Activated CD8-positive, alpha-beta memory T cell treated with anti-CD3 and anti-CD28 coated beads, Interleukin-2, amount 50 U/mL, for 1 hour (primary cell): ENCODE measurements at regions not wholly inside any gene's neighbourhood (a gene's known extent, or its start where the extent isn't known, plus 50 kb on each side); places are given as distances from the start of the nearest gene placed in this dataset.
"Not testable (repeated sequence)": the region's sequence is repeated elsewhere in the genome, so short reads cannot be mapped to it uniquely, and the experiment has no call there.

Experiments
- DNase-seq: peaks from one replicate; pipeline ENCODE4 v3.0.0-alpha.2; 2020; ENCODE audit errors: extremely low read depth

DNA sequence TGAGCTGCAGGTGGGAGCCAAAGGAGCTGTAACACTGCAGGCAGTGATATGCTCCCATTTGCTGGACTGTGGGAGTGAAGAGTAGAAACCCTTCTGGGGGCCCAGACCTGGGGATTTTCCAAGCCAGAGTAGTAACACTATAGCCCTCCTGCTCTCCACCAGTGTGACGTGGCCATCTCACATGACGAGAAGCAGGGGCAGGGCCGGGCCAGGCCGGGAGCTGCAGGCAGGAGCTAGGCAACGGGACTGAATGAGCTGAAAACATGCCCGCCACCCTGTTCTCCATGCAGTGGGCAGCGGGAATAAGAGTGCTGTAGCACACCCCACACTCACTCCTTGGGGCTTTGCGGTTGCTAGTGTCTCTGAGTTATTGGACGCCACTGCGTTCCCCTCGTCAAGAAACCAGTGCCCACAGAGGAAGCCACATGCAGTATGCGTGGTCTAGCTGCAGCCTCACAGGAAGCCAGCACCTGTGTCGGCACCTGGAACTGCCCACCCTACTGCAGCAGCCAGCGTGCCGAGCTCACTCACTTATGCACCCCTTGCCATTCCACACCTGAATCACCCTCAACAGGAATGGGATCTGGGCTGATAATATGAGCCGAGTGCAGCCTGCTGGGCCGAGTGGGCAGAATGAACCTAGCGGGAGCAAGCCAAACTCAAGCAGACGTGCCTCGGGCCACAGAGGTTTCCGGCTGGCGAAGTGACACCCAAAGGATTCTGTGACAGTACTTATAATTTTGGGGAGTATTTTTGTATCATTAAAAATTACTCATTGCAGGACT lies 1389.6 kb downstream of the KCNT2 start:
- DNase-seq = no peak

DNA sequence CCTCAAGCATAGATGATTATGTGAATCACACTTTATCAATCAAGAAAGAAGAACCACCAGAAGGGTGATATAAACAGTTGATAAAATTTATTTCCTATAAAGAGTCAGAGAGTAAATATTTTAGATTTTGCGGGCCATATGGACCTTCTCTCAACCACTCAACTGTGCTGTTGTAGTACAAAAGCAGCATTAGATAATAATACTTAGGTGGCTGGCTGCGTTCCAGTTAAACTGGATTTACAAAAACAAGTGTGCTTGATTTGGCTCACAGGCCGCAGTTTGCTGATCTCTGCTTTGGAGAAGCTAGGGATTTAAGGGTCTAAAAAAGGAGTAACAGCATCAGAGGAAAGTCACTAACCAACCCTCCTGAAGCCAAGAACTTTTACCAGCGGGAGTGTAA lies 1406.0 kb downstream of the KCNT2 start:
- no peak for DNase-seq

GRCh38 chr1:195200772-195201171 lies 1407.5 kb downstream of the KCNT2 start:
- DNase-seq = no peak

- DNase-seq = no peak
These were observed 1411.1 kb downstream of the KCNT2 start for GRCh38 chr1:195197116-195197515.

DNA sequence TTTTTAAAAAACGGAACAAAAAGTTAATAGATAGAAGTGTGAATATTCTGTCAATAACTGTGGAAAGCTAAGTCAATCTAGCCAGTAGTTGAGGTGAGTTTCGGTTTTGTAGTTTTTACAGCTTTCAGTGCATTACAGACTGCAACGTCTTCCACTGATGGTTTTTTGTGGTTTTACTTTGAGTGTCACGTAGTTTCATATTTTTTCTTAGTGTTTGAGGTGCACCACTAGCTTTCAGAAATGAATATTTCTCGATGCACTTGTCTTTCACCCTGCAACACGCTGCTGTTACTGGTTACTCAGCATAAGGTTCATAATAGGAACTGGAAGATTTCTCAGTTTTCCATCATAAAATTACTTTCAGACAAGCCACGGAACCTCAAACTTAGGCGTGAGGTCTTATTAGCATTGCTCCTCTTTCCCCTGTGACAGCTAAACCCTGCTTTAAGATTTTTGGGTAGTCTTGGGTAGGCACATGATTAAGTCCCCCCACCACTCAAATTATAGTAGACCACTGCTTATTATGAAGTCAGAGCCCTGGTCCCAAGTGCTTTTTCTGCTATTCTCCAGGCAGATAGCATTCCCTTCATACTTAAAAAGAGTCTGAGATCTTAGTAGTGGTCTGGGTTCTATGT lies 1412.7 kb downstream of the KCNT2 start:
- DNase-seq = no peak

GRCh38 chr1:195193134-195193533 lies 1415.1 kb downstream of the KCNT2 start:
- DNase-seq = no peak

- no peak for DNase-seq
These were observed 1419.4 kb downstream of the KCNT2 start for GRCh38 chr1:195188821-195189220.

DNA sequence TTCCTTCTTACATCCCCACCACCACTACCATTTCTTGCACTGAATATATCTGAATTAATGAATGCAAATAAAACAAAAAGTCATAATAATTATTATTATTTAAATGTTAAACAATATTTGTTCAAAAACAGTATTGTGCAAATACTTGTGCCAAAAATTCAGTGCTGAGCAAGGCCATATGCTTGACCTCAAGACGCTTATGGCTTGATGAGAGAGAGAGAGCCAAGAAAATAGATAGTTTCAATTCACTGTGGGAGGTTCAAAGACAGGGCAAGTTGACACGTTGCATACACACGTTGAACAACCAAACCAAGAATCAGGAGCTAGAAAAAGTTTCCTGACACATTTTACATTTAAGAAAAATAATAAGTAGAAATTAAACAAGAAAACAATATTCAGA lies 1421.7 kb downstream of the KCNT2 start:
- DNase-seq = no peak

DNA sequence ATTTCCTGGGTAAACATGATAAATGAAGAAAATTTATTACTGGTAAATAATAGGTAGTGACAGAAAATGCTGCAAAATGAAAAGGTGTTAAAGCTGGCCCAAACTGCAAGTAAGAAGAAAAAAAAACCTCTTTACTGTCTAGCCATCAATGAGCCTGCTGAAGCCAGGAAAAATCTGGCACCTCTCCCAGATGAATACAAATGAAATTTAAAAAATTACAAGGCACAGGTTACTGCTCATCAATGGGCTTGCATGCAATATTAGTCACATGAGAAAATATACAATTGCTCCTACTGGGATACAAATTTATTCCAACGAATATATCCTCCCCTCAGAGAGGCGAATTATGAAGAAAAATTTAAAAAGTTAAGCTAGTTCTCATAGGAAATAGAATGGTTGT lies 1422.5 kb downstream of the KCNT2 start:
- no peak for DNase-seq

DNA sequence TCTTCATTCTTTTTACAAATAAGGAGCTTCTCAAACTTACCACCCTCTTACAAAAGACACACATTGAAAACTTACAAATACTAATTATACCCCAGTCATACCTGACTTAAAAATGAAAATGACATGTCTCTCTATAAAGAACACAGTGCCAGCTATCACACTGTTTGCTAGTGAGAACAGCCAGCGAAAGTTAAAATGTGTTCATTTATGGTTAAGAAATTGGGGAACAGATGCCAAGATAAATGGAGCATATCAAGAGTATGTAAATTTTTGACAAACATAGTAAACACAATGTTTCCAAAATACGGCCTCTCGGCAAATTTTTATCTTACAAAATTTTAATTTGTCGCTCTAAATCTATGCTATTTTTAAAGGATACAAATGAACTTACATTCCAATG lies 1422.9 kb downstream of the KCNT2 start:
- DNase-seq = no peak

DNA sequence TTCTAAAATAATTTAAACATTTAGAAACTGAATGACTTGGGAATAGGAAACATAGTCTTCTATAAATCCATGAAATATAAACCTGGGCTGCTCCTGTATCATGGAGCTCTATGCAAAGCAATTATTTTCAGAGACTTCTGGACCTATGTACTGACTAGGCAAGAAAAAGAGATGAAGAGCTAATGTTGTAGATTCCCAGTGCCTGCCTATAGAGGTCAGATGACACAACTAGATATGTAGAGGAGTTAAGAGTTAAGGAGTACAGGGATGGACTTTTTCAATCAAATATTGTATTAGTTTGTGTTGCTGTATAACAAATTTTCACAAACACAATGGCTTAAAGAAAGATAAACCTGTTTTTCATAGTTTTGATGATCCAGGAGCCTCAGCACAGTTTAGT lies 1434.5 kb downstream of the KCNT2 start:
- no peak for DNase-seq

GRCh38 chr1:195159795-195160194 lies 1448.4 kb downstream of the KCNT2 start:
- DNase-seq = not testable (repeated sequence)

- DNase-seq = no peak
These were observed 1450.1 kb downstream of the KCNT2 start for GRCh38 chr1:195158091-195158490.

- DNase-seq = no peak
These were observed 1455.1 kb downstream of the KCNT2 start for GRCh38 chr1:195153107-195153506.

DNA sequence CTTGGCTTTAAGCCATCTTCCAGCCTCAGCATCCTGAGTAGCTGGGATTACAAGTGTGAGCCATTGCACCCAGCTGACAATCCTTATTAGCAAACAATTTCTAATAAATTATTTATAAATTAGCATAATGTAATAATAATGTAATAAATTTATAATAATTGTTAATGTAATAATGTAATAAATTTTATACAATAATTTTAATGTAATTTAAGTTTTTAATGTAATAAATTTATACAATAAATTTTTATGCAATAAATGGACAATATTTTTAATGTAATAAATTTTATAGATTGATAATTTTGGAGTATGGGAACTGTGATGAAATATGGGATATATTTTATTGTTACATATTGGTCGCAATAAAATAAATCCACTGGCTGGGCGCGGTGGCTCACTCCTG lies 1457.5 kb downstream of the KCNT2 start:
- DNase-seq = no peak

DNA sequence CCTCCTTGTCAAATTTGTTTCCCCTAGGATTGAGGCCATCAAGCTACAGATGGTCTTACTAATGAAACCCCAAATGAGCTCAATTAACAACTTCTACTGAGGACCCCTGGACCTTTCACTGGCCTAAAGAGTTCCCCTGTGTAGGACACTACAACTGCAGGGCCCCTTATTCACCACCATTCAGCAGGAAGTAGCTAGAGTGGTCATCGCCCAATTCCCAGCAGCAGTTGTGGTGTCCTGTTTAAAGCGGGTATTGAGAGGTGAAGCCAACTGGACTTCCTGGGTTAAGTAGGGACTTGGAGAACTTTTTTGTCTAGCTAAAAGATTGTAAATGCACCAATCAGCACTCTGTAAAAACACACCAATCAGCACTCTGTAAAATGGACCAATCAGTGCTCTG lies 1466.9 kb downstream of the KCNT2 start:
- DNase-seq = no peak

DNA sequence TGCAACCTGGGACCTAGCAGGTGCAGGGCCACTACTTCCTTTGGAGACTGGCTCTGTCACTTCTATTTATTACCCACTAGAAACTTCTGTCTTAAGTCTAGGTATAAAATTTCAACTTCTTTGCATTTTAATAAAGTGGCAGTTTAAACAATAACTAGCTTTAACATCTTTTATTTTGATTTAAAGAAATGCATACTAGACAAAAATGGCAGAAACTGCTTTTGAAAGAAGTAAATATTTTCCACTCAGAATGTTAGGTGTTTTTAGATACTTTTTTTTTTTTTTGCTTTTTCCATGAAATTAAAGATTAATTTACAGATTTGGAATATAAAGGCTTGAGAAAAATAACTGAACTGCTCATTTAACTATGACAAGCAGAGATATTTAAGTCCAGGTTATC lies 1477.6 kb downstream of the KCNT2 start:
- DNase-seq = no peak

GRCh38 chr1:195122497-195122896 lies 1485.7 kb downstream of the KCNT2 start:
- DNase-seq = no peak

DNA sequence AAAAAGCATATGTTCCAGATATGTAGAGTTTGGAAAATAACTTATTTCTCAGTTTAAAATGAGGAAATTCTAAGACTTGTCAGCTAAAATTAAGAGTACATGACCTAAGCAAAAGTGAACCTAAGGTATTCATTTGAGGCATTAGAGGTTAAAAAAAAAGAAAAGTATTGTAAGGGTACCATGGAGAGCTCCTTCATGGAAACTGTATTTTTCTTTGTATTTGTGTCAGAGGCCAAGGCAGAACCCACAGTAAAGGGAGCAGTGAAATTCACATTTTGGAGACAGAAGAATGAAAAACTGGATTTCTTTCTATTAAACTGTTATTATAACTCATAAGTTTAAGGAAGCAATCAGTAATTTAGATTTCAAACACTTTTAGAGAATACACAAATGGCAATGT lies 1494.8 kb downstream of the KCNT2 start:
- no peak for DNase-seq

DNA sequence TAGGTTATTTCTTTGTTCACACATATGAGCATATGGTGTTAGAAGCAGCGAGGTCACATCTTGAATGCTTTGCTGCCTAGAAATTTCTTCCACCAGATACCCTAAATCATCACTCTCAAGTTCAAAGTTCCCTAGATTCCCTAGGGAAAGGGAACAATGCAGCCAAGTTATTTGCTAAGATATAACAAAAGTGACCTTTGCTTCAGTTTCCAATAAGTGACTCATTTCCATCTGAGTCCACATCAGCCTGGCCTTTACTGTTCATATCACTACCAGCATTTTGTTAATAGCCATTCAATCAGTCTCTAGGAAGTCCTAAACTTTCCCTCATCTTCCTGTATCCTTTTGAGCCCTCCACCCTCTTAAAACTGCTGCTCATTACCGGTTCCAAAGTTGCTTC lies 1502.5 kb downstream of the KCNT2 start:
- no peak for DNase-seq

- DNase-seq = no peak
These were observed 1503.0 kb downstream of the KCNT2 start for GRCh38 chr1:195105281-195105680.

- DNase-seq = no peak
These were observed 1510.9 kb downstream of the KCNT2 start for GRCh38 chr1:195097316-195097715.

DNA sequence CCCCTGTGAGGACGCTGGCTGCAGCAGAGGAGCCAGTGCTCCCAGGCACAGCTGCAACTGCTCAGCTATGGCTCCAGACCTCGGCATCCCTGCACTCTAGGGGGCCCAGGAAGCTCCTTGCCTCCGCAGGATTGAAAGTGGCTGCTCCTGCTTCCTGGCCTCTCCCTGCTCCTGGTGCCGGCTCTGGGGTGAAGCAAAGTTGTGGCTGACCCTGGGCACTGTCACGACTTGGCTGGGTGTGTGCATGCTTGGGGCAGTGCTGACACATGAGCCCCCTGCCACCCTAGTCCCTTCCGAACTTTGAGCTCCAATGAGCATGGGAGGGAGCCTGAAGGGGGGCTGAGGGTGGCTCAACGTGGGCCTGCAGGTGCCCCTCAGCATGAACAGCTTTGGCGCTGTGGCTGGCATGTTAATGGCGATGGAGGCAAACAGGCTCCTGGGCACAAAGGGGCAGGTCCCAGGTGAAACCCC lies 1512.2 kb downstream of the KCNT2 start:
- DNase-seq = no peak

- DNase-seq = no peak
These were observed 1523.0 kb downstream of the KCNT2 start for GRCh38 chr1:195085196-195085595.
